Ishikawa (cell line): ENCODE measurements at regions not wholly inside any gene's neighbourhood (a gene's known extent, or its start where the extent isn't known, plus 50 kb on each side); places are given as distances from the start of the nearest gene placed in this dataset.

ENCODE experiments used
- CEBPB ChIP-seq: IDR thresholded peaks from 2 replicates; pipeline ENCODE4 v1.6.1; 2012
- CREB1 ChIP-seq: IDR thresholded peaks from 2 replicates; pipeline ENCODE4 v1.6.1; 2012; ENCODE audit warnings: low read depth
- EGR1 ChIP-seq: IDR thresholded peaks from 2 replicates; pipeline ENCODE4 v1.6.1; 2012
- EP300 ChIP-seq: IDR thresholded peaks from 2 replicates; pipeline ENCODE4 v1.6.1; 2012; ENCODE audit warnings: borderline replicate concordance
- FOXM1 ChIP-seq: IDR thresholded peaks from 2 replicates; pipeline ENCODE4 v1.6.1; 2012; ENCODE audit warnings: low read depth, borderline replicate concordance
- NFIC ChIP-seq: IDR thresholded peaks from 2 replicates; pipeline ENCODE4 v1.6.1; 2012
- RAD21 ChIP-seq: IDR thresholded peaks from 2 replicates; pipeline ENCODE4 v1.6.1; 2012; ENCODE audit warnings: low read depth
- TAF1 ChIP-seq: IDR thresholded peaks from 2 replicates; pipeline ENCODE4 v1.6.1; 2012; ENCODE audit warnings: low read depth, mild to moderate bottlenecking
- TCF12 ChIP-seq: IDR thresholded peaks from 2 replicates; pipeline ENCODE4 v1.6.1; 2012; ENCODE audit warnings: low read depth
- TEAD4 ChIP-seq: IDR thresholded peaks from 2 replicates; pipeline ENCODE4 v1.6.1; 2012
- YY1 ChIP-seq: IDR thresholded peaks from 2 replicates; pipeline ENCODE4 v1.6.1; 2012; ENCODE audit warnings: low read depth
- ZBTB7A ChIP-seq: IDR thresholded peaks from 2 replicates; pipeline ENCODE4 v1.6.1; 2012; ENCODE audit warnings: low read depth
- TF ChIP-seq, protein P1 (sequence below): IDR thresholded peaks from 2 replicates; pipeline ENCODE4 v1.6.1; 2012
- TF ChIP-seq, protein P2 (sequence below): IDR thresholded peaks from 2 replicates; pipeline ENCODE4 v1.6.1; 2012; ENCODE audit warnings: low read depth, mild to moderate bottlenecking
- TF ChIP-seq, protein P3 (sequence below): IDR thresholded peaks from 2 replicates; pipeline ENCODE4 v1.6.1; 2012

DNA sequence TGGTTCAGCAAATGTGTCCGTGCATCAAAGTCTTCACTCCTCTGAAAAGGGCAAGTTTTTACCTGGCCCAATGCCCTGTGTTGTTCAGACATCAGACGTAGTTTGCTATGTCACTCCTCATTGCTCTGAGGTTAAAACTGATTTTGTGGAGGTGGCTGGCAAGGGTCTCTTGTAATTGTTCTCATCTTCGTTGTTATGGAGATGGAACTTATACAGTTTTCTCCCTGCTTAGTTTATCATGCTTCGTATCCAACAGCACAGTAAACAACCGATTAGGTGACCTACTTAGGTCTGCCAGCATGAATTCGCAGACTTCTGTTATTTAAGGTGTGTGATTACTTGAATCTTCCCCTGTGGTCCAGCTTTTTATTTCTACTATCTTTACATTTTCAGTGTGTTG is 274.1 kb upstream of the SMIM30 start:
- TF ChIP-seq CREB1: no peak
- TF ChIP-seq FOXM1: no peak
- TF ChIP-seq ZBTB7A: no peak
- TF ChIP-seq, protein P1, sequence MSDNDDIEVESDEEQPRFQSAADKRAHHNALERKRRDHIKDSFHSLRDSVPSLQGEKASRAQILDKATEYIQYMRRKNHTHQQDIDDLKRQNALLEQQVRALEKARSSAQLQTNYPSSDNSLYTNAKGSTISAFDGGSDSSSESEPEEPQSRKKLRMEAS: no peak
- TF ChIP-seq EP300: no peak
- TF ChIP-seq, protein P2, sequence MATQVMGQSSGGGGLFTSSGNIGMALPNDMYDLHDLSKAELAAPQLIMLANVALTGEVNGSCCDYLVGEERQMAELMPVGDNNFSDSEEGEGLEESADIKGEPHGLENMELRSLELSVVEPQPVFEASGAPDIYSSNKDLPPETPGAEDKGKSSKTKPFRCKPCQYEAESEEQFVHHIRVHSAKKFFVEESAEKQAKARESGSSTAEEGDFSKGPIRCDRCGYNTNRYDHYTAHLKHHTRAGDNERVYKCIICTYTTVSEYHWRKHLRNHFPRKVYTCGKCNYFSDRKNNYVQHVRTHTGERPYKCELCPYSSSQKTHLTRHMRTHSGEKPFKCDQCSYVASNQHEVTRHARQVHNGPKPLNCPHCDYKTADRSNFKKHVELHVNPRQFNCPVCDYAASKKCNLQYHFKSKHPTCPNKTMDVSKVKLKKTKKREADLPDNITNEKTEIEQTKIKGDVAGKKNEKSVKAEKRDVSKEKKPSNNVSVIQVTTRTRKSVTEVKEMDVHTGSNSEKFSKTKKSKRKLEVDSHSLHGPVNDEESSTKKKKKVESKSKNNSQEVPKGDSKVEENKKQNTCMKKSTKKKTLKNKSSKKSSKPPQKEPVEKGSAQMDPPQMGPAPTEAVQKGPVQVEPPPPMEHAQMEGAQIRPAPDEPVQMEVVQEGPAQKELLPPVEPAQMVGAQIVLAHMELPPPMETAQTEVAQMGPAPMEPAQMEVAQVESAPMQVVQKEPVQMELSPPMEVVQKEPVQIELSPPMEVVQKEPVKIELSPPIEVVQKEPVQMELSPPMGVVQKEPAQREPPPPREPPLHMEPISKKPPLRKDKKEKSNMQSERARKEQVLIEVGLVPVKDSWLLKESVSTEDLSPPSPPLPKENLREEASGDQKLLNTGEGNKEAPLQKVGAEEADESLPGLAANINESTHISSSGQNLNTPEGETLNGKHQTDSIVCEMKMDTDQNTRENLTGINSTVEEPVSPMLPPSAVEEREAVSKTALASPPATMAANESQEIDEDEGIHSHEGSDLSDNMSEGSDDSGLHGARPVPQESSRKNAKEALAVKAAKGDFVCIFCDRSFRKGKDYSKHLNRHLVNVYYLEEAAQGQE: no peak
- no peak for TF ChIP-seq YY1
- no peak for TF ChIP-seq RAD21
- TF ChIP-seq TEAD4: no peak
- TF ChIP-seq NFIC: no peak
- no peak for TF ChIP-seq CEBPB
- TF ChIP-seq, protein P3, sequence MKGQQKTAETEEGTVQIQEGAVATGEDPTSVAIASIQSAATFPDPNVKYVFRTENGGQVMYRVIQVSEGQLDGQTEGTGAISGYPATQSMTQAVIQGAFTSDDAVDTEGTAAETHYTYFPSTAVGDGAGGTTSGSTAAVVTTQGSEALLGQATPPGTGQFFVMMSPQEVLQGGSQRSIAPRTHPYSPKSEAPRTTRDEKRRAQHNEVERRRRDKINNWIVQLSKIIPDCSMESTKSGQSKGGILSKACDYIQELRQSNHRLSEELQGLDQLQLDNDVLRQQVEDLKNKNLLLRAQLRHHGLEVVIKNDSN: no peak

DNA sequence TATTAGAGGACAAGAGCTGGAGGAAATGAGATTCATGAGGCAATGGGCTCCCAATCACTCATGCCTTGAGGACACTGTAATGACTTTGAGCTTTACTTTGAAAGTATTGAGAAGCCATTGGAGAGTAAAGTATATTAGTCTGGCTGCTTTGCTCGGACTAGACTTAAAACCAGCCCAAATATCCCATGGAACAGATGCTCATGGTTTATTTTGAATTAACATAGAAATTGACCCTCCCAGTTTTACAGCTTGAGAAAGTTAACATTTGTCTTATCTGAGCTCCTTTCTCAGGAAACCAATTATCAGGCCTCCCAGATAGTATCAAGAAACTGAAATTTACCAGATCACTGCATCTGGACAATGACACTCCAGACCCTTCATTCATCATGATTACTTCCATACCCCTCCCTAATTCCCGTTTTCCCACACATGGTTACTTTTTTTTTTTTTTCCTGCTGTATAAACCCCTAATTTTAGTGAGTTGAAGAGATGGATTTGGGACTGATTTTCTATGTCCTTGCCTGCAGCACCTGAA is 270.8 kb upstream of the SMIM30 start:
- TF ChIP-seq TEAD4 (no peak), NFIC (no peak), YY1 (no peak), FOXM1 (no peak), CEBPB (no peak), CREB1 (no peak), TCF12 (no peak), ZBTB7A (no peak), EP300 (no peak), TAF1 (no peak), EGR1 (no peak), RAD21 (no peak)
- TF ChIP-seq, protein P3: no peak
- TF ChIP-seq, protein P2: no peak
- TF ChIP-seq, protein P1: no peak

DNA sequence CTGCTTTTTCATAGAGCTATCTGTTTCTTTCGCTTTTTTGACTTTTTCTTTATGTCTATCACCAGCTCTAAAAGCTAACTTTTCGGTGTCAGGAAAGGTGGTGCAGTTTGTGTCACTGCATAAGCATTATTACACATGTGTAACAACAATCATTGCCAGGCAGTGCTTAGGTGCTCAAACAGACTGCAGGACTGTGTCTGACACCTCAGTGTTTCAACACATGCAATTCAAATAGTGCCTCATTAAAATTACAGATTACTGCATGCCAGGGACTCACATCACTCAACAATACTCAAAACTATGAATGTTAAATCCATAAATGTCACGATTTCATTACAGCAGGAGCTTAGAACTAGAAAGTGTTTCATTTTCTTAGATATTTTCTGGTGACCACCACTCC is 265.3 kb upstream of the SMIM30 start:
- no peak for TF ChIP-seq ZBTB7A
- TF ChIP-seq FOXM1: no peak
- no peak for TF ChIP-seq RAD21
- TF ChIP-seq, protein P1: no peak
- TF ChIP-seq TCF12: no peak
- no peak for TF ChIP-seq NFIC
- TF ChIP-seq, protein P3: no peak
- TF ChIP-seq YY1: no peak
- no peak for TF ChIP-seq EGR1
- TF ChIP-seq CREB1: no peak
- no peak for TF ChIP-seq EP300
- no peak for TF ChIP-seq CEBPB
- TF ChIP-seq, protein P2: no peak
- TF ChIP-seq TEAD4: no peak
- TF ChIP-seq TAF1: no peak

DNA sequence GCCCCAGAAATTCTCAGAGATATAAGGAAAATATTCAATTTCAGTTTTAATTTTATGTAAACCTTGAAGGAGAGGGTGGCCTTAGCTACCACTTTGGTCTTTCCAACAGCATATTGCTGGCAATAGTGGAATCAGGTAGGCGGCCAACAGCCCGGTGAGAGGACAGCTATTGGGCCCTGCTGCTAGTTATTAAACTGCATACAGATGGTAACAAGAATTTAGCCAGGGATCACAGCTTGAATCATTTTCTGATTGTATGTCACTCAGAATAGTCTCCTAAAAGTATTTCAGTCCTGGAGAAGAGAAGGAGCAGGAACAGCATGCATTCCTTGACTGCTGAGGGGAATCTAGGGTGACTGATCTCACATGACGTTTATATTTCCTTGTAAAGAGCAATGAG is 261.4 kb upstream of the SMIM30 start:
- TF ChIP-seq RAD21 (no peak), ZBTB7A (no peak), TAF1 (no peak), CREB1 (no peak), YY1 (no peak), TEAD4 (no peak)
- TF ChIP-seq, protein P1: no peak
- TF ChIP-seq, protein P2: no peak
- TF ChIP-seq, protein P3: no peak
